SU-DHL-6 (cell line): ENCODE measurements at regions not wholly inside any gene's neighbourhood (a gene's known extent, or its start where the extent isn't known, plus 50 kb on each side); places are given as distances from the start of the nearest gene placed in this dataset.

Experiments used
- EZH2phosphoT487 ChIP-seq: fragments of 200-600 bp; sonication (generic), shearing (Covaris generic); conservative IDR thresholded peaks from 2 replicates; pipeline ENCODE4 v1.6.1; 2018; ENCODE audit warnings: mild to moderate bottlenecking, antibody characterized with exemption, low read length, moderate library complexity, mixed read lengths
- TF ChIP-seq, protein P1 (sequence below): fragments of 200-600 bp; sonication (generic); IDR thresholded peaks from one replicate; pipeline ENCODE4 v1.5.1; 2017; ENCODE audit warnings: antibody characterized with exemption, mild to moderate bottlenecking, low read length, moderate library complexity; ENCODE audit not compliant: insufficient read depth, poor library complexity, severe bottlenecking

DNA sequence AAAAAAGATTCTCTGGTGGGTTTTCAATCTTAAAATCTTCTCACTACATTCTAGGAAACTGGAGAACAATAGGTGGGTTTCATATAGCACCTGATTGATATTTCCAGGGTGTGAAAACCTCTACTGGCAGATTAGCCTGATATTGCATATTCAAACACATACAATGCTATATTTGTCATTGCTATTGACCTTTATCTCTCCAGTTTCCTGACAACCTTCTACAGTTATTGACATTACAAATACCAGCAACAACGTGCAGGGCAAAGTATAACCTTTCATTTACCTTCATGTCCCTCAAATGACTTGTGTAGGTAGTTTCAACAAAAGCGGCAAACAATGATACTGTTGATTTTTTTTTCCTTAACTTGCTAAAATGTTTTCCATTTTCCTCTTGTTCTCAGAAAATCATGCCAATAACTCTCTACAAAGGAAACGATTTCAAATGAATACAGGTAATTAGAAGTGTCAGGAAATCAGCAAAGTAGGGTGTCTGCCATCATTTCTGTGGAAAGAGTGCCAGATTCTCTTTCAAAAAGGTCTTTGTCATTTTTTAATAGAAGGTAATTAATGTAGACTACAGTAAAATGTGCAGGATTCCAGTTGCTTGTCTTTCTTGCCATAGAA, 72.6 kb upstream of the CDIN1 start:
- TF ChIP-seq, protein P1, sequence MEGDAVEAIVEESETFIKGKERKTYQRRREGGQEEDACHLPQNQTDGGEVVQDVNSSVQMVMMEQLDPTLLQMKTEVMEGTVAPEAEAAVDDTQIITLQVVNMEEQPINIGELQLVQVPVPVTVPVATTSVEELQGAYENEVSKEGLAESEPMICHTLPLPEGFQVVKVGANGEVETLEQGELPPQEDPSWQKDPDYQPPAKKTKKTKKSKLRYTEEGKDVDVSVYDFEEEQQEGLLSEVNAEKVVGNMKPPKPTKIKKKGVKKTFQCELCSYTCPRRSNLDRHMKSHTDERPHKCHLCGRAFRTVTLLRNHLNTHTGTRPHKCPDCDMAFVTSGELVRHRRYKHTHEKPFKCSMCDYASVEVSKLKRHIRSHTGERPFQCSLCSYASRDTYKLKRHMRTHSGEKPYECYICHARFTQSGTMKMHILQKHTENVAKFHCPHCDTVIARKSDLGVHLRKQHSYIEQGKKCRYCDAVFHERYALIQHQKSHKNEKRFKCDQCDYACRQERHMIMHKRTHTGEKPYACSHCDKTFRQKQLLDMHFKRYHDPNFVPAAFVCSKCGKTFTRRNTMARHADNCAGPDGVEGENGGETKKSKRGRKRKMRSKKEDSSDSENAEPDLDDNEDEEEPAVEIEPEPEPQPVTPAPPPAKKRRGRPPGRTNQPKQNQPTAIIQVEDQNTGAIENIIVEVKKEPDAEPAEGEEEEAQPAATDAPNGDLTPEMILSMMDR = no peak
- no peak for TF ChIP-seq EZH2phosphoT487
